Activated CD8-positive, alpha-beta memory T cell treated with anti-CD3 and anti-CD28 coated beads, Interleukin-2, amount 10 ng/mL, durations not matched to agents 7 days and 5 days (primary cell): ENCODE measurements at regions not wholly inside any gene's neighbourhood (a gene's known extent, or its start where the extent isn't known, plus 50 kb on each side); places are given as distances from the start of the nearest gene placed in this dataset.
A peak's percentile ranks its signal among the peaks of the same experiment; 100 is the strongest.
"Not testable (repeated sequence)": the region's sequence is repeated elsewhere in the genome, so short reads cannot be mapped to it uniquely, and the experiment has no call there.

ENCODE experiments used
- ATAC-seq: fragments of 150-1000 bp; cut with Tn5 transposase; one replicate; pipeline ENCODE4 v1.10.0; 2021; ENCODE audit warnings: moderate library complexity
- CTCF ChIA-PET: fragments of 350-600 bp; sonication (Branson Sonifier 250); formaldehyde crosslinking; loops from one replicate; lab custom pipeline; 2021; ENCODE audit warnings: antibody characterized with exemption; lab: Charles Lee
- DNase-seq: peaks from one replicate; pipeline ENCODE4 v3.0.0-alpha.2; 2020
- H3K27ac Mint-ChIP-seq: one replicate; pipeline ENCODE4 v1.8.0; 2021; ENCODE audit warnings: mild to moderate bottlenecking, mixed read lengths
- H3K27me3 Mint-ChIP-seq: one replicate; pipeline ENCODE4 v1.8.0; 2021; ENCODE audit warnings: mixed read lengths
- H3K36me3 Mint-ChIP-seq: one replicate; pipeline ENCODE4 v1.8.0; 2021; ENCODE audit warnings: mild to moderate bottlenecking, mixed read lengths
- H3K4me1 Mint-ChIP-seq: one replicate; pipeline ENCODE4 v1.8.0; 2021; ENCODE audit warnings: mixed read lengths
- H3K4me3 Mint-ChIP-seq: one replicate; pipeline ENCODE4 v1.8.0; 2021; ENCODE audit warnings: mild to moderate bottlenecking, moderate library complexity, mixed read lengths
- H3K9me3 Mint-ChIP-seq: one replicate; pipeline ENCODE4 v1.8.0; 2022; ENCODE audit warnings: low read depth, mixed read lengths

DNA sequence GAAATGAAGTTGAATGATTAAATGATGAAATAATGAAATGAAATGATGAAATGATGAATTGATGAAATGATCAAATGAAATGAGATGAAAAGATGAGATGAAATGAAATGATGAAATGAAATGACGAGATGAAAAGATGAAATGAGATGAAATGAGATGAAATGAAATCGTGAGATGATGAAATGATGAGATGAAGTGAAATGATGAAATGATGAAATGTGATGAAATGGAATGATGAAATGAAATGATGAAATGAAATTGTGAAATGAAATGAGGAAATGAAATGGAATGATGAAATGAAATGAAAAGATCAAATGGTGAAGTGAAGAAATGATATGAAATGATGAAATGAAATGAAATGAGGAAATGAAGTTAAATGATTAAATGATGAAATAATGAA, 468.7 kb downstream of the FAM72C start:
- DNase-seq, CTCF ChIA-PET, H3K4me1 Mint-ChIP-seq, H3K4me3 Mint-ChIP-seq, ATAC-seq: not testable (repeated sequence)
- Mint-ChIP-seq H3K27me3 (peaks cover 19% of the 10 kb centered on the region), H3K27ac (peak overlapping the region; percentile 38), H3K36me3 (peaks cover 15% of the 10 kb centered on the region), H3K9me3 (peaks cover 21% of the 10 kb centered on the region)

DNA sequence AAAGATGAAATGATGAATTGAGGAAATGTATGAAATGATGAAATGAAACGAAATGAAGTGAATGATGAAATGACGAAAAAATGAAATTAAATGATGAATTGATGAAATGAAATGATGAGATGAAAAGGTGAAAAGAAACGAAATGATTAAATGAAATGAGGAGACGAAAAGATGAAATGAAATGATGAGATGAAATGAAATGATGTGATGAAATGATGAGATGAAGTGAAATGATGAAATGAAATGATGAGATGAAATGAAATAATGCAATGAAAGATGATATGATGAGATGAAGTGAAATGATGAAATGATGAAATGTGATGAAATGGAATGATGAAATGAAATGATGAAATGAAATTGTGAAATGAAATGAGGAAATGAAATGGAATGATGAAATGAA, 469.7 kb downstream of the FAM72C start:
- peaks cover 19% of the 10 kb centered on the region for H3K27me3 Mint-ChIP-seq
- peaks cover 15% of the 10 kb centered on the region for H3K36me3 Mint-ChIP-seq
- DNase-seq, H3K4me1 Mint-ChIP-seq, CTCF ChIA-PET, H3K4me3 Mint-ChIP-seq, ATAC-seq: not testable (repeated sequence)
- peak overlapping the region; percentile 33 for H3K27ac Mint-ChIP-seq
- H3K9me3 Mint-ChIP-seq, result peaks cover 21% of the 10 kb centered on the region

DNA sequence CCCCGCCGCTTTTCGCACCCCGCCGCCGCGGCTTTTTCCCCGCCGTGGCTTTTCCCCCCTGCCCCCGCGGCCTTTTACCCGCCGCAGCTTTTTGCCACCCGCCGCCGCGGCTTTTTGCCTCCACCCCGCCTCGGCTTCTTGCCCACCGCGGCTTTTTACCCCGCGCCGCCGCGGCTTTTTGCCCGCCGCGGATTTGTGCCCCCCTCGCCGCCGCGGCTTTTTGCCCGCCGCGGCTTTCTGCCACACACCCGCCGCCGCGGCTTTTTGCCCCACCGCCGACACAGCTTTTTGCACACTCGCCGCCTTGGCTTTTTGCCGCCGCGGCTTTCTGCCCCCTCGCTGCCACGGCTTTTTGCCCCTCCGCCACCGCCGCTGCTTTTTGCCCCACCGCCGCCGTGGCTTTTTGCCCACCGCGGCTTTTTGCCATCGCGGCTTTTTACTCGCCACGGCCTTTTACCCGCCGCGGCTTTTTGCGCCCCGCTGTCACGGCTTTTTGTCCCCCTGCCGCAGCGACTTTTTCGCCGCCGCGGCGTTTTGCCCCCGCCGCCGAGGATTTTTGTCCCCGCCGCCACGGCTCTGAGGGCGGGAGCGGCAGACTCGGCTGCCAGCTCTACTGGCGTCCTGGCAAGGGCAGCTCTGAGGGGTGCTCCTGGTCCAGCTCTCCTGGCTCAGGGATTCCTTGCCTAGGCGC, 473.6 kb downstream of the FAM72C start:
- peaks cover 11% of the 10 kb centered on the region for H3K36me3 Mint-ChIP-seq
- H3K27me3 Mint-ChIP-seq, result peaks cover 13% of the 10 kb centered on the region
- CTCF ChIA-PET, H3K4me3 Mint-ChIP-seq, ATAC-seq, DNase-seq, H3K27ac Mint-ChIP-seq, H3K4me1 Mint-ChIP-seq: not testable (repeated sequence)
- peaks cover 11% of the 10 kb centered on the region for H3K9me3 Mint-ChIP-seq

DNA sequence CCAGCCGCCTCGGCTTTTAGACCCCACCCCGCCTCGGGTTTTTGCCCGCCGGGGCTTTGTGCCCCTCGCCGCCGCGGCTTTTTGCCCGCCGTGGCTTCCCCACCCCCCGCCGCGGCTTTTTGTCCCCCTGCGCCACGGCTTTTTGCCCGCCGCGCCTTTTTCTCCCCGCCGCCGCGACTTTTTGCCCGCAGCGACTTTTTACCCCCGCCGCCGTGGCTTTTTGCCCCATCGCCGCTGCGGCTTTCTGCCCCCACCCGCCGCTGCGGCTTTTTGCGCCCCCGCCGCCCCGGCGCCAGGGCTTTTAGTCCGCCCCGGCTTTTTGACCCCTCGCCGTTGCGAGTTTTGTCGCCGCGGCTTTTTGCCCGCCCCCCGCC, 474.4 kb downstream of the FAM72C start:
- DNase-seq (no peak), ATAC-seq (no peak)
- Mint-ChIP-seq H3K36me3 (peaks cover 3% of the 10 kb centered on the region), H3K27ac (no peak overlapping the region), H3K9me3 (peaks cover 3% of the 10 kb centered on the region), H3K27me3 (peaks cover 6% of the 10 kb centered on the region), H3K4me3 (no peak overlapping the region), H3K4me1 (no peaks in the 10 kb centered on the region)
- CTCF ChIA-PET, result no interaction called here

DNA sequence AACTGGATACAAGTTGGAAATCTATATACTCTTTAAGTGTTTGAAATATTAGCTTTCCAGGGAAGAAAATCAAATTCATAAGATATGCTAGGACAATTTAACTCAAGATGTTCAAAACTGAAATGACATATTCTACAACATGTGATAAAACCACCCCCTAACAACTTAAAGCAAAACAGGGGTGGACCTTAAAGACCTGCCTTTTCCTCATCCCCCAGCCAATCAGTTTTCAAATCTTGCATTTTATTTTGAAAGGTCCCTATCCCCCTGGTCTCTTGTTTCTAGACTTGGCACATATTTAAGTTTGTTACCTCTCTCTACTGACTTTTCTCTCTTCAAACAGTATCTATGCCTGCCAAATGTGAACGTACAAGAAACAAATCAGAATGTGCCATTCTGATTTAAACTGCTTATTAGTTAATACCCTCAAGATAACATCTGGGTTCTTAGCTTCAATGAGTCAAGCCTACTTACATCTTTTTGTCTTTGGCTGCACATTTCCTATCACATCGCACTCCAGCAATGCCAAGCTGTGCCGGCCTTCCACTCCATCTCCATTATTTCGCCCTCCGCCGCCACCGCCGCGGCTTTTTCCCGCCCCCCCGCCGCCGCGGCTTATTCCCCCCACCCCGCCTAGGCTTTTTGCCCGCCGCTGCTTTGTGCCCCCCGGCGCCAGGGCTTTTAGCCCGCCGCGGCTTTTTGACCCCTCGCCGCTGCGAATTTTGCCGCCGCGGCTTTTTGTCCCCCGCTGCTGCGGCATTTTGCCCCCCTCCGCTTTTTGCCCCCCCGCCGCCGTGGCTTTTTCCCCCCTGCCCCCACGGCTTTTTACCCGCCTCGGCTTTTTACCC, 475.0 kb downstream of the FAM72C start:
- not testable (repeated sequence) for H3K4me3 Mint-ChIP-seq, H3K36me3 Mint-ChIP-seq, H3K4me1 Mint-ChIP-seq

More for the DNA sequence above, 475.0 kb downstream of the FAM72C start:
- ATAC-seq, DNase-seq, H3K9me3 Mint-ChIP-seq, H3K27me3 Mint-ChIP-seq, CTCF ChIA-PET: not testable (repeated sequence)
- peak overlapping the region; percentile 49 for H3K27ac Mint-ChIP-seq
